RWPE1 (cell line): ENCODE measurements at regions not wholly inside any gene's neighbourhood (a gene's known extent, or its start where the extent isn't known, plus 50 kb on each side); places are given as distances from the start of the nearest gene placed in this dataset.

Source experiments
- CTCF ChIA-PET: fragments of 350-600 bp; sonication (Branson Sonifier 250); formaldehyde crosslinking; extraction: SDS; loops from one replicate; lab custom pipeline; 2021; lab: Yijun Ruan, JAX
- POLR2A ChIA-PET: fragments of 400-600 bp; formaldehyde crosslinking; extraction: SDS; loops from one replicate; lab custom pipeline; 2020; ENCODE audit warnings: antibody characterized with exemption; ENCODE audit not compliant: low non-redundant PET; lab: Yijun Ruan, JAX
- DNase-seq: peaks from one replicate; pipeline ENCODE4 v3.0.0; 2012; ENCODE audit warnings: low spot score
- H3K27ac ChIP-seq: fragments of 450-650 bp; 2 replicates; pipeline ENCODE4 v1.5.1; 2017
- CTCF ChIP-seq: fragments of 450-650 bp; conservative IDR thresholded peaks from 2 replicates; pipeline ENCODE4 v1.5.1; 2017; ENCODE audit warnings: low read depth, mild to moderate bottlenecking

GRCh38 chr2:136239079-136239685, 121.2 kb upstream of the CXCR4 start:
- TF ChIP-seq CTCF = no peak
- POLR2A ChIA-PET = no interaction called here
- DNase-seq = no peak
- CTCF ChIA-PET = interaction anchor here (0.7 kb wide), 1 partner anchor 9 kb away, joined by 4 read pairs; no protein-coding TSS in a partner anchor
- no peak overlapping the region for H3K27ac ChIP-seq

- peak overlapping the region; percentile 40 for H3K27ac ChIP-seq
- POLR2A ChIA-PET = no interaction called here
- no peak for DNase-seq
These were observed 120.5 kb upstream of the CXCR4 start for GRCh38 chr2:136238286-136239078.

GRCh38 chr2:136236019-136236418, 118.1 kb upstream of the CXCR4 start:
- CTCF ChIA-PET = interaction anchor here (0.6 kb wide), 1 partner anchor 686 kb away, joined by 3 read pairs; no protein-coding TSS in a partner anchor
- TF ChIP-seq CTCF = no peak
- no peak overlapping the region for H3K27ac ChIP-seq
- DNase-seq = peak; percentile 91
- POLR2A ChIA-PET = no interaction called here

More at GRCh38 chr2:136238286-136239078, 120.5 kb upstream of the CXCR4 start:
- CTCF ChIA-PET = interaction anchor here (0.7 kb wide), 2 partner anchors 10 to 11 kb away, joined by 3 to 4 read pairs; no protein-coding TSS in a partner anchor
- no peak for TF ChIP-seq CTCF

GRCh38 chr2:136235546-136235945, 117.6 kb upstream of the CXCR4 start:
- POLR2A ChIA-PET = no interaction called here
- H3K27ac ChIP-seq = no peak overlapping the region
- CTCF ChIA-PET = interaction anchor here (0.7 kb wide), 1 partner anchor 351 kb away, joined by 3 read pairs; no protein-coding TSS in a partner anchor
- DNase-seq = no peak
- no peak for TF ChIP-seq CTCF

- POLR2A ChIA-PET = no interaction called here
- no peak for TF ChIP-seq CTCF
- no peak for DNase-seq
- H3K27ac ChIP-seq = no peak overlapping the region
- CTCF ChIA-PET = interaction anchor here (0.5 kb wide), 1 partner anchor 320 kb away, joined by 3 read pairs; no protein-coding TSS in a partner anchor
These were observed 116.3 kb upstream of the CXCR4 start for GRCh38 chr2:136234261-136234660.

- POLR2A ChIA-PET = no interaction called here
- H3K27ac ChIP-seq = no peak overlapping the region
- CTCF ChIA-PET = interaction anchor here (0.7 kb wide), 3 partner anchors 178 to 508 kb away, joined by 3 to 5 read pairs (median 3); no protein-coding TSS in a partner anchor
- no peak for DNase-seq
- TF ChIP-seq CTCF = no peak
These were observed 115.3 kb upstream of the CXCR4 start for GRCh38 chr2:136233298-136233697.
